Neural progenitor cell (in vitro differentiated cells): ENCODE measurements at regions not wholly inside any gene's neighbourhood (a gene's known extent, or its start where the extent isn't known, plus 50 kb on each side); places are given as distances from the start of the nearest gene placed in this dataset.
A peak's percentile ranks its signal among the peaks of the same experiment; 100 is the strongest.

Experiments
- DNase-seq: peaks from one replicate; pipeline ENCODE4 v3.0.0-alpha.2; 2016; ENCODE audit warnings: low spot score
- H2AFZ ChIP-seq: fragments of 200-600 bp; sonication (generic); replicated peaks from 2 replicates; pipeline ENCODE4 v1.6.1; 2016; ENCODE audit warnings: antibody characterized with exemption
- H3F3A ChIP-seq: fragments of 200-600 bp; sonication (generic); 2 replicates; pipeline ENCODE4 v1.6.1; 2016; ENCODE audit warnings: antibody characterized with exemption, low read depth
- H3K27ac ChIP-seq: fragments of 200-600 bp; sonication (generic); 2 replicates; pipeline ENCODE4 v1.5.1; 2016; ENCODE audit warnings: mild to moderate bottlenecking
- H3K27me3 ChIP-seq: fragments of 200-600 bp; sonication (generic); 2 replicates; pipeline ENCODE4 v1.6.1; 2016; ENCODE audit warnings: mild to moderate bottlenecking, moderate library complexity
- H3K36me3 ChIP-seq: fragments of 200-600 bp; sonication (generic); 2 replicates; pipeline ENCODE4 v1.5.1; 2016
- H3K4me1 ChIP-seq: fragments of 200-600 bp; sonication (generic); 2 replicates; pipeline ENCODE4 v1.6.1; 2016; ENCODE audit warnings: mixed run types
- H3K4me2 ChIP-seq: fragments of 200-600 bp; sonication (generic); 2 replicates; pipeline ENCODE4 v1.6.1; 2016
- H3K4me3 ChIP-seq: fragments of 200-600 bp; sonication (generic); 2 replicates; pipeline ENCODE4 v1.5.1; 2016
- H3K79me2 ChIP-seq: fragments of 200-600 bp; sonication (generic); 2 replicates; pipeline ENCODE4 v1.6.1; 2016; ENCODE audit warnings: low read depth
- H3K9ac ChIP-seq: fragments of 200-600 bp; sonication (generic); 2 replicates; pipeline ENCODE4 v1.6.1; 2016
- H3K9me3 ChIP-seq: fragments of 200-600 bp; sonication (generic); 2 replicates; pipeline ENCODE4 v1.5.1; 2016; ENCODE audit warnings: low read depth
- H4K20me1 ChIP-seq: fragments of 200-600 bp; sonication (generic); 2 replicates; pipeline ENCODE4 v1.6.1; 2016; ENCODE audit warnings: low read depth
- H3K27ac Mint-ChIP-seq: 3 replicates; pipeline ENCODE4 v1.8.0; 2021; ENCODE audit warnings: mixed read lengths
- H3K27me3 Mint-ChIP-seq: 2 replicates; pipeline ENCODE4 v1.8.0; 2022; ENCODE audit warnings: low read depth, mild to moderate bottlenecking, inconsistent platforms, moderate library complexity, mixed read lengths; ENCODE audit not compliant: insufficient read depth
- H3K36me3 Mint-ChIP-seq: 3 replicates; pipeline ENCODE4 v1.8.0; 2021; ENCODE audit warnings: mixed read lengths
- H3K4me1 Mint-ChIP-seq: 3 replicates; pipeline ENCODE4 v1.8.0; 2021; ENCODE audit warnings: mixed read lengths
- H3K4me3 Mint-ChIP-seq: 3 replicates; pipeline ENCODE4 v1.8.0; 2021; ENCODE audit warnings: mild to moderate bottlenecking, moderate library complexity, mixed read lengths
- H3K9me3 Mint-ChIP-seq: 3 replicates; pipeline ENCODE4 v1.8.0; 2020; ENCODE audit warnings: mixed read lengths
- EZH2 ChIP-seq: fragments of 200-600 bp; sonication (generic); IDR thresholded peaks from 2 replicates; pipeline ENCODE4 v1.6.1; 2017; ENCODE audit warnings: antibody characterized with exemption, mild to moderate bottlenecking, moderate library complexity
- EZH2phosphoT487 ChIP-seq: fragments of 200-600 bp; sonication (generic); IDR thresholded peaks from 2 replicates; pipeline ENCODE4 v1.6.1; 2017; ENCODE audit warnings: antibody characterized with exemption
- TF ChIP-seq, protein P1 (sequence below): fragments of 200-600 bp; sonication (generic); IDR thresholded peaks from 2 replicates; pipeline ENCODE4 v1.5.1; 2017; ENCODE audit warnings: antibody characterized with exemption, mild to moderate bottlenecking

DNA sequence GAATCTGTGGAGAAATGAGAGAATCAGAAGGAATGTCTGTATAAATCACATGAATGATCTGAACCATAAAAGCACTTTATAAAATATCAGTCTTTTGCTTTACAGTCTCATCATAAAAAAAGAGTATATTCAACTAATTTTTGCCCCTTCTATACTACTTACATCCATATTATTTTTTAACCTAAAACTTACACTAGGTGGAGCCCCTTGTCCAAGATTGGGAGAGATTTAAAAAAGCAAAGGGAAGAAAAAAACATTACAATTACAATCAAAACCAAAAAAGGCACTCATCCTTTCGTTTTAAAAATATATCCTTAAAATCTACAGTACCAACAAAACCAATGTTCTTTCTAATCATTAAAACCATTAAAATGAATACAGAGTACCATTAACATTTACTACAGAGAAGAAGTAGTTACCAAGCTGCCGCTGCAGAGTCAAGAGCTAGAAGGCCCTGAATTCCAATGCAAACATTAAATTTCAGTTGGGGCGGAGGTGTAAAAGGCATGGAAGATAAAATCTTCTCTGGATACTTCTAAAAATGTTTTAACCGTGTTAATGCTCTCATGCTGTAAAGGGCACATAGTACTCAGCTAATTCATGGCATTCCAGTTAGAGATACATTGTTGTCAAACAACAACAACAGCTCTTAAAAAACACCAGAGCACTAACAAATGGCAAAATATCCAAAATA lies 56.7 kb upstream of the EPB41L3 start:
- Mint-ChIP-seq H3K4me1 (peaks cover 3% of the 10 kb centered on the region), H3K36me3 (no peaks in the 10 kb centered on the region), H3K27ac (peak overlapping the region; percentile 8), H3K4me3 (peak overlapping the region; percentile 1), H3K27me3 (no peaks in the 10 kb centered on the region), H3K9me3 (no peaks in the 10 kb centered on the region)
- Histone ChIP-seq H3K36me3 (no peaks in the 10 kb centered on the region), H3K79me2 (no peaks in the 10 kb centered on the region), H3F3A (no peaks in the 10 kb centered on the region), H3K27me3 (no peaks in the 10 kb centered on the region), H3K27ac (no peak overlapping the region), H3K9ac (no peak overlapping the region), H3K4me3 (no peak overlapping the region), H4K20me1 (no peaks in the 10 kb centered on the region), H3K4me1 (no peaks in the 10 kb centered on the region), H3K4me2 (no peak overlapping the region), H2AFZ (no peak overlapping the region), H3K9me3 (no peaks in the 10 kb centered on the region)
- DNase-seq: peak; percentile 28
- TF ChIP-seq EZH2phosphoT487 (no peak), EZH2 (no peak)
- TF ChIP-seq, protein P1, sequence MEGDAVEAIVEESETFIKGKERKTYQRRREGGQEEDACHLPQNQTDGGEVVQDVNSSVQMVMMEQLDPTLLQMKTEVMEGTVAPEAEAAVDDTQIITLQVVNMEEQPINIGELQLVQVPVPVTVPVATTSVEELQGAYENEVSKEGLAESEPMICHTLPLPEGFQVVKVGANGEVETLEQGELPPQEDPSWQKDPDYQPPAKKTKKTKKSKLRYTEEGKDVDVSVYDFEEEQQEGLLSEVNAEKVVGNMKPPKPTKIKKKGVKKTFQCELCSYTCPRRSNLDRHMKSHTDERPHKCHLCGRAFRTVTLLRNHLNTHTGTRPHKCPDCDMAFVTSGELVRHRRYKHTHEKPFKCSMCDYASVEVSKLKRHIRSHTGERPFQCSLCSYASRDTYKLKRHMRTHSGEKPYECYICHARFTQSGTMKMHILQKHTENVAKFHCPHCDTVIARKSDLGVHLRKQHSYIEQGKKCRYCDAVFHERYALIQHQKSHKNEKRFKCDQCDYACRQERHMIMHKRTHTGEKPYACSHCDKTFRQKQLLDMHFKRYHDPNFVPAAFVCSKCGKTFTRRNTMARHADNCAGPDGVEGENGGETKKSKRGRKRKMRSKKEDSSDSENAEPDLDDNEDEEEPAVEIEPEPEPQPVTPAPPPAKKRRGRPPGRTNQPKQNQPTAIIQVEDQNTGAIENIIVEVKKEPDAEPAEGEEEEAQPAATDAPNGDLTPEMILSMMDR: peak; percentile 71

DNA sequence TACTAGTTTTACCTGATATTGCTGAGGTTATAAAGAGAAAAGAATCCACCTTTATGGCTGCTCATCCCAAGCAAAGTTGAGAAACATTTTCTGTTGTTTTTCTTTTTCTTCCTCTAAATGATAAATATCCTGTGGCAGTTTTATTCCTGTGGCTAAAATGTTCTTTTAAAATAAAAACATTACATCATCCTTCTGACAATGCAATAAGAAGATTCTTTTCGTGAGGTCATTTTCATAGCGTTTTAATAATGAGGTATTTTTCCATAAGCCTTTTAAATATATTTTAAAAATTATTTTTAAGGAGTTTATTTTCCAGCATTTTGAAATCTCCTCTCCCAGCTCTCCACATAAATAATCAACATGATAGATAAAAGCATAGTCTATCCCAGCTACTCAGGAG lies 52.8 kb upstream of the EPB41L3 start:
- H3K9me3 ChIP-seq: no peaks in the 10 kb centered on the region
- DNase-seq: no peak
- no peaks in the 10 kb centered on the region for H3K36me3 ChIP-seq
- H3K27me3 ChIP-seq: no peaks in the 10 kb centered on the region
- H3K4me1 Mint-ChIP-seq: peaks cover 3% of the 10 kb centered on the region
- no peaks in the 10 kb centered on the region for H4K20me1 ChIP-seq
- no peak overlapping the region for H3K4me3 Mint-ChIP-seq
- H3K9ac ChIP-seq: no peak overlapping the region
- no peak overlapping the region for H2AFZ ChIP-seq
- H3K4me2 ChIP-seq: no peak overlapping the region
- H3K4me3 ChIP-seq: no peak overlapping the region
- H3K27ac Mint-ChIP-seq: no peak overlapping the region
- no peaks in the 10 kb centered on the region for H3K79me2 ChIP-seq
- peaks cover 1% of the 10 kb centered on the region for H3K9me3 Mint-ChIP-seq
- peaks cover under 1% of the 10 kb centered on the region for H3K36me3 Mint-ChIP-seq
- no peaks in the 10 kb centered on the region for H3F3A ChIP-seq
- no peak overlapping the region for H3K27ac ChIP-seq
- no peaks in the 10 kb centered on the region for H3K4me1 ChIP-seq
- TF ChIP-seq EZH2phosphoT487: no peak
- TF ChIP-seq, protein P1: no peak
- no peak for TF ChIP-seq EZH2
- peaks cover 3% of the 10 kb centered on the region for H3K27me3 Mint-ChIP-seq
